SK-N-DZ (cell line): ENCODE measurements at regions not wholly inside any gene's neighbourhood (a gene's known extent, or its start where the extent isn't known, plus 50 kb on each side); places are given as distances from the start of the nearest gene placed in this dataset.
A peak's percentile ranks its signal among the peaks of the same experiment; 100 is the strongest.
"Not testable (repeated sequence)": the region's sequence is repeated elsewhere in the genome, so short reads cannot be mapped to it uniquely, and the experiment has no call there.

Experiments used
- DNase-seq: peaks from one replicate; pipeline ENCODE4 v3.0.0-alpha.2; 2015; ENCODE audit warnings: low spot score

GRCh38 chr12:131565267-131566015 lies 145.4 kb upstream of the SFSWAP start:
- peak; percentile 80 for DNase-seq

- no peak for DNase-seq
These were observed 142.6 kb upstream of the SFSWAP start for GRCh38 chr12:131568336-131568735.

- DNase-seq, result no peak
These were observed 140.3 kb upstream of the SFSWAP start for GRCh38 chr12:131570596-131570995.

GRCh38 chr12:131571827-131572226 lies 139.1 kb upstream of the SFSWAP start:
- no peak for DNase-seq

GRCh38 chr12:131572626-131573025 lies 138.3 kb upstream of the SFSWAP start:
- DNase-seq, result no peak

GRCh38 chr12:131573631-131574394 lies 137.1 kb upstream of the SFSWAP start:
- no peak for DNase-seq

- no peak for DNase-seq
These were observed 136.5 kb upstream of the SFSWAP start for GRCh38 chr12:131574395-131574771.

GRCh38 chr12:131575371-131575770 lies 135.5 kb upstream of the SFSWAP start:
- DNase-seq, result no peak

- DNase-seq, result not testable (repeated sequence)
These were observed 134.2 kb upstream of the SFSWAP start for GRCh38 chr12:131576734-131577133.

GRCh38 chr12:131577766-131578165 lies 133.1 kb upstream of the SFSWAP start:
- DNase-seq, result peak; percentile 65

- peak; percentile 71 for DNase-seq
These were observed 131.9 kb upstream of the SFSWAP start for GRCh38 chr12:131578828-131579470.

GRCh38 chr12:131583090-131583712 lies 127.7 kb upstream of the SFSWAP start:
- DNase-seq, result peak; percentile 99

GRCh38 chr12:131586269-131586668 lies 124.6 kb upstream of the SFSWAP start:
- DNase-seq, result no peak

- no peak for DNase-seq
These were observed 124.1 kb upstream of the SFSWAP start for GRCh38 chr12:131586761-131587160.

- no peak for DNase-seq
These were observed 123.3 kb upstream of the SFSWAP start for GRCh38 chr12:131587565-131587964.

- DNase-seq, result no peak
These were observed 121.5 kb upstream of the SFSWAP start for GRCh38 chr12:131589221-131589897.

- no peak for DNase-seq
These were observed 120.9 kb upstream of the SFSWAP start for GRCh38 chr12:131589966-131590365.

- no peak for DNase-seq
These were observed 119.8 kb upstream of the SFSWAP start for GRCh38 chr12:131591136-131591535.

- peak; percentile 59 for DNase-seq
These were observed 118.9 kb upstream of the SFSWAP start for GRCh38 chr12:131591714-131592709.

- DNase-seq, result no peak
These were observed 117.9 kb upstream of the SFSWAP start for GRCh38 chr12:131592972-131593371.
